IMR-90 (cell line): ENCODE measurements at regions not wholly inside any gene's neighbourhood (a gene's known extent, or its start where the extent isn't known, plus 50 kb on each side); places are given as distances from the start of the nearest gene placed in this dataset.

ENCODE experiments used
- BHLHE40 ChIP-seq: fragments of 150-350 bp; IDR thresholded peaks from 2 replicates; pipeline ENCODE4 v1.6.1; 2016; ENCODE audit warnings: mild to moderate bottlenecking, low read depth, low read length
- CEBPB ChIP-seq: IDR thresholded peaks from 2 replicates; pipeline ENCODE4 v1.6.1; 2012; ENCODE audit warnings: low read depth, low read length, improper control_type of control experiment
- MAZ ChIP-seq: IDR thresholded peaks from 2 replicates; pipeline ENCODE4 v1.6.1; 2012; ENCODE audit warnings: low read depth, mild to moderate bottlenecking, low read length, improper control_type of control experiment, moderate library complexity, borderline replicate concordance
- MXI1 ChIP-seq: IDR thresholded peaks from 2 replicates; pipeline ENCODE4 v1.6.1; 2012; ENCODE audit warnings: low read depth, mild to moderate bottlenecking, low read length, moderate library complexity, borderline replicate concordance
- NFE2L2 ChIP-seq: fragments of 150-350 bp; IDR thresholded peaks from 2 replicates; pipeline ENCODE4 v1.6.1; 2016; ENCODE audit warnings: low read depth, mild to moderate bottlenecking, low read length
- POLR2A ChIP-seq: IDR thresholded peaks from 2 replicates; pipeline ENCODE4 v1.6.1; 2012; ENCODE audit warnings: mild to moderate bottlenecking, low read depth, low read length
- RAD21 ChIP-seq: IDR thresholded peaks from 2 replicates; pipeline ENCODE4 v1.6.1; 2012; ENCODE audit warnings: low read length, improper control_type of control experiment
- TF ChIP-seq, protein P1 (sequence below): fragments of 150-350 bp; IDR thresholded peaks from 2 replicates; pipeline ENCODE4 v1.6.1; 2017; ENCODE audit warnings: mild to moderate bottlenecking, antibody characterized with exemption, low read length, low read depth
- TF ChIP-seq, protein P2 (sequence below): conservative IDR thresholded peaks from 2 replicates; pipeline ENCODE4 v1.5.1; 2012; ENCODE audit warnings: mild to moderate bottlenecking, low read depth, low read length, improper control_type of control experiment
- TF ChIP-seq, protein P3 (sequence below): fragments of 150-350 bp; IDR thresholded peaks from 2 replicates; pipeline ENCODE4 v1.6.1; 2016; ENCODE audit warnings: low read depth, mild to moderate bottlenecking, low read length, moderate library complexity, borderline replicate concordance

DNA sequence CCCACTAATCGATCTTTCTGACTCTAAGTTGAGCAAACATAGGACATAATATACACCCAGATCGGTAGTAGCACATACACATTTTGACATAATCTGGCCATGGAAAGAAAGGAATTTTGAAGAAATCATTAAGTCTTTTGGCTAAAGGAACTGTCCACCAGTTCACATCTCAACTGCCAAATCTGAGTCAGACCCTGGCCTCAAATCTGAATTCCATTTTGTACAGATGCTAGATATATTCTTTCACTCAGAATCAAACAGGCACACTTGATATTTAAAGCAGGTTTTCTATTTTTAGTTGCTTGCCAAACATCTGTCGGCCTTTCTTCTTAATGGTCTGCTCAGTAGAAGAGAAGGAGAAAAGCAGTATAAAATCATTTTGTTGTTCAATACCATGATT lies 281.8 kb downstream of the BARHL2 start:
- TF ChIP-seq, protein P1, sequence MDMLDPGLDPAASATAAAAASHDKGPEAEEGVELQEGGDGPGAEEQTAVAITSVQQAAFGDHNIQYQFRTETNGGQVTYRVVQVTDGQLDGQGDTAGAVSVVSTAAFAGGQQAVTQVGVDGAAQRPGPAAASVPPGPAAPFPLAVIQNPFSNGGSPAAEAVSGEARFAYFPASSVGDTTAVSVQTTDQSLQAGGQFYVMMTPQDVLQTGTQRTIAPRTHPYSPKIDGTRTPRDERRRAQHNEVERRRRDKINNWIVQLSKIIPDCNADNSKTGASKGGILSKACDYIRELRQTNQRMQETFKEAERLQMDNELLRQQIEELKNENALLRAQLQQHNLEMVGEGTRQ: no peak
- TF ChIP-seq, protein P2, sequence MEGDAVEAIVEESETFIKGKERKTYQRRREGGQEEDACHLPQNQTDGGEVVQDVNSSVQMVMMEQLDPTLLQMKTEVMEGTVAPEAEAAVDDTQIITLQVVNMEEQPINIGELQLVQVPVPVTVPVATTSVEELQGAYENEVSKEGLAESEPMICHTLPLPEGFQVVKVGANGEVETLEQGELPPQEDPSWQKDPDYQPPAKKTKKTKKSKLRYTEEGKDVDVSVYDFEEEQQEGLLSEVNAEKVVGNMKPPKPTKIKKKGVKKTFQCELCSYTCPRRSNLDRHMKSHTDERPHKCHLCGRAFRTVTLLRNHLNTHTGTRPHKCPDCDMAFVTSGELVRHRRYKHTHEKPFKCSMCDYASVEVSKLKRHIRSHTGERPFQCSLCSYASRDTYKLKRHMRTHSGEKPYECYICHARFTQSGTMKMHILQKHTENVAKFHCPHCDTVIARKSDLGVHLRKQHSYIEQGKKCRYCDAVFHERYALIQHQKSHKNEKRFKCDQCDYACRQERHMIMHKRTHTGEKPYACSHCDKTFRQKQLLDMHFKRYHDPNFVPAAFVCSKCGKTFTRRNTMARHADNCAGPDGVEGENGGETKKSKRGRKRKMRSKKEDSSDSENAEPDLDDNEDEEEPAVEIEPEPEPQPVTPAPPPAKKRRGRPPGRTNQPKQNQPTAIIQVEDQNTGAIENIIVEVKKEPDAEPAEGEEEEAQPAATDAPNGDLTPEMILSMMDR: no peak
- TF ChIP-seq POLR2A: no peak
- no peak for TF ChIP-seq CEBPB
- TF ChIP-seq NFE2L2: no peak
- no peak for TF ChIP-seq RAD21
- no peak for TF ChIP-seq MAZ
- TF ChIP-seq MXI1: no peak
- TF ChIP-seq, protein P3, sequence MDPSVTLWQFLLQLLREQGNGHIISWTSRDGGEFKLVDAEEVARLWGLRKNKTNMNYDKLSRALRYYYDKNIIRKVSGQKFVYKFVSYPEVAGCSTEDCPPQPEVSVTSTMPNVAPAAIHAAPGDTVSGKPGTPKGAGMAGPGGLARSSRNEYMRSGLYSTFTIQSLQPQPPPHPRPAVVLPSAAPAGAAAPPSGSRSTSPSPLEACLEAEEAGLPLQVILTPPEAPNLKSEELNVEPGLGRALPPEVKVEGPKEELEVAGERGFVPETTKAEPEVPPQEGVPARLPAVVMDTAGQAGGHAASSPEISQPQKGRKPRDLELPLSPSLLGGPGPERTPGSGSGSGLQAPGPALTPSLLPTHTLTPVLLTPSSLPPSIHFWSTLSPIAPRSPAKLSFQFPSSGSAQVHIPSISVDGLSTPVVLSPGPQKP: no peak
- TF ChIP-seq BHLHE40: no peak
